ENCODE measurements at regions not wholly inside any gene's neighbourhood (a gene's known extent, or its start where the extent isn't known, plus 50 kb on each side); places are given as distances from the start of the nearest gene placed in this dataset.

DNA sequence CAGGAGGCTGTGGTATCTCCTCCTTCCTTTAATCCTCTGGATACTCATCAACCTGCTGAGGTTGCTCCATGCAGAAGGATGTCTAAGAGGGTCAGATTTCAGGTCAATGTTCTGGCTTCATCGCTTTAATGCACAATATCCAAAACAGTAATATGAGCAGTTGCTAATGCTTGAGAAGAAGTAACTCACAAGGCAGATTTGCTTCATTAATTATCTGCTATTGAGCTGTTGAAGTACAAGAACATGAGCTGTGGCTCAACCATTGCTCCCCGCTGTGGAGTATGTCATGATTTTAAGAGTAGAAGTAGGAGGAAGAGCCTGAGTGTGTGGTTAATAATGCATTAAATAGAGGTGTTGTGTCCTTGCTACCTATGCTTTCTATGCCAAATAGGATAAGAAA is 1412.9 kb upstream of the ALCAM start:
- no peak for DNase-seq
- Histone ChIP-seq H3K4me3 (ENCODE audit: low read depth, low read length) (no peak overlapping the region), H3K27ac (no peak overlapping the region), H3K36me3 (no peaks in the 10 kb centered on the region), H3K27me3 (ENCODE audit: insufficient read depth, low read depth, severe bottlenecking) (no peaks in the 10 kb centered on the region), H3K9me3 (ENCODE audit: severe bottlenecking) (no peaks in the 10 kb centered on the region)
- TF ChIP-seq, protein P1, sequence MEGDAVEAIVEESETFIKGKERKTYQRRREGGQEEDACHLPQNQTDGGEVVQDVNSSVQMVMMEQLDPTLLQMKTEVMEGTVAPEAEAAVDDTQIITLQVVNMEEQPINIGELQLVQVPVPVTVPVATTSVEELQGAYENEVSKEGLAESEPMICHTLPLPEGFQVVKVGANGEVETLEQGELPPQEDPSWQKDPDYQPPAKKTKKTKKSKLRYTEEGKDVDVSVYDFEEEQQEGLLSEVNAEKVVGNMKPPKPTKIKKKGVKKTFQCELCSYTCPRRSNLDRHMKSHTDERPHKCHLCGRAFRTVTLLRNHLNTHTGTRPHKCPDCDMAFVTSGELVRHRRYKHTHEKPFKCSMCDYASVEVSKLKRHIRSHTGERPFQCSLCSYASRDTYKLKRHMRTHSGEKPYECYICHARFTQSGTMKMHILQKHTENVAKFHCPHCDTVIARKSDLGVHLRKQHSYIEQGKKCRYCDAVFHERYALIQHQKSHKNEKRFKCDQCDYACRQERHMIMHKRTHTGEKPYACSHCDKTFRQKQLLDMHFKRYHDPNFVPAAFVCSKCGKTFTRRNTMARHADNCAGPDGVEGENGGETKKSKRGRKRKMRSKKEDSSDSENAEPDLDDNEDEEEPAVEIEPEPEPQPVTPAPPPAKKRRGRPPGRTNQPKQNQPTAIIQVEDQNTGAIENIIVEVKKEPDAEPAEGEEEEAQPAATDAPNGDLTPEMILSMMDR (IDR thresholded peaks at IDR 0.05; ENCODE audit: low read depth, low read length): no peak

GRCh38 chr3:103960819-103961218 is 1405.9 kb upstream of the ALCAM start:
- TF ChIP-seq, protein P1 (IDR thresholded peaks at IDR 0.05; ENCODE audit: low read depth, low read length): no peak
- Histone ChIP-seq H3K27ac (no peak overlapping the region), H3K4me3 (ENCODE audit: low read depth, low read length) (no peak overlapping the region)

GRCh38 chr3:103963599-103963998 is 1403.1 kb upstream of the ALCAM start:
- Histone ChIP-seq H3K4me3 (ENCODE audit: low read depth, low read length) (no peak overlapping the region), H3K36me3 (no peaks in the 10 kb centered on the region), H3K9me3 (ENCODE audit: severe bottlenecking) (no peaks in the 10 kb centered on the region), H3K27ac (no peak overlapping the region), H3K27me3 (ENCODE audit: insufficient read depth, low read depth, severe bottlenecking) (no peaks in the 10 kb centered on the region)
- TF ChIP-seq, protein P1 (IDR thresholded peaks at IDR 0.05; ENCODE audit: low read depth, low read length): no peak
- DNase-seq: no peak

More at GRCh38 chr3:103960819-103961218, 1405.9 kb upstream of the ALCAM start:
- DNase-seq: no peak
- Histone ChIP-seq H3K27me3 (ENCODE audit: insufficient read depth, low read depth, severe bottlenecking) (no peaks in the 10 kb centered on the region), H3K9me3 (ENCODE audit: severe bottlenecking) (no peaks in the 10 kb centered on the region), H3K36me3 (no peaks in the 10 kb centered on the region)

GRCh38 chr3:103965764-103966163 is 1400.9 kb upstream of the ALCAM start:
- TF ChIP-seq, protein P1 (IDR thresholded peaks at IDR 0.05; ENCODE audit: low read depth, low read length): no peak
- no peaks in the 10 kb centered on the region for H3K9me3 ChIP-seq (ENCODE audit: severe bottlenecking)
- DNase-seq: no peak
- no peak overlapping the region for H3K4me3 ChIP-seq (ENCODE audit: low read depth, low read length)
- H3K27me3 ChIP-seq (ENCODE audit: insufficient read depth, low read depth, severe bottlenecking): no peaks in the 10 kb centered on the region
- H3K27ac ChIP-seq: no peak overlapping the region
- no peaks in the 10 kb centered on the region for H3K36me3 ChIP-seq

GRCh38 chr3:103966749-103967148 is 1400.0 kb upstream of the ALCAM start:
- Histone ChIP-seq H3K27me3 (ENCODE audit: insufficient read depth, low read depth, severe bottlenecking) (no peaks in the 10 kb centered on the region), H3K4me3 (ENCODE audit: low read depth, low read length) (no peak overlapping the region), H3K36me3 (no peaks in the 10 kb centered on the region), H3K27ac (no peak overlapping the region), H3K9me3 (ENCODE audit: severe bottlenecking) (no peaks in the 10 kb centered on the region)
- TF ChIP-seq, protein P1 (IDR thresholded peaks at IDR 0.05; ENCODE audit: low read depth, low read length): no peak
- no peak for DNase-seq

DNA sequence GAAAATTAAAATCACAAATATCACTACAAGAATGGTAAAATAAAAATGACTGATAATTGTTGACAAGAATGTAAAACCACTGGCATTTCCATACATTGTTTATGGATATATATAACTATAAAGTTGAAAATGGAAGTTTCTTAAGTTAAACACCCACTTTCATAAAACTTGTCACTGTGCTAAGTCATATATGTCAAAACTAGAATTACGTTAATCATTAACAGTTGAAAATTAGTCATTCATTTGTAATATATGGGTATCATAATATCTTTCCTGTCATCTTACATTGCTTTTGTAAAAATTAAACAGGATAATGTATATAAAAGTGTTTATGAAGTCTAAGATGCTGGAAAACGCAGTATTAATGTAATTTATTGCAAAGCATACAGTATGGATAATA is 1398.6 kb upstream of the ALCAM start:
- H3K36me3 ChIP-seq: no peaks in the 10 kb centered on the region
- TF ChIP-seq, protein P1 (IDR thresholded peaks at IDR 0.05; ENCODE audit: low read depth, low read length): no peak
- DNase-seq: no peak
- no peaks in the 10 kb centered on the region for H3K27me3 ChIP-seq (ENCODE audit: insufficient read depth, low read depth, severe bottlenecking)
- H3K4me3 ChIP-seq (ENCODE audit: low read depth, low read length): no peak overlapping the region
- H3K27ac ChIP-seq: no peak overlapping the region
- no peaks in the 10 kb centered on the region for H3K9me3 ChIP-seq (ENCODE audit: severe bottlenecking)
